Naive thymus-derived CD8-positive, alpha-beta T cell (primary cell): ENCODE measurements at regions not wholly inside any gene's neighbourhood (a gene's known extent, or its start where the extent isn't known, plus 50 kb on each side); places are given as distances from the start of the nearest gene placed in this dataset.
A peak's percentile ranks its signal among the peaks of the same experiment; 100 is the strongest.

Source experiments
- ATAC-seq, 2 donors: fragments of 150-1000 bp; cut with Tn5 transposase in 1 of 2; sonication (Bioruptor Pico), chemical (Tn5 transposase) in 1 of 2; 1 replicate in 1 of 2; 2 replicates in 1 of 2; pipeline ENCODE4 v1.10.0; 2021; ENCODE audit warnings: mild to moderate bottlenecking in 2 of 2, moderate library complexity in 2 of 2
- POLR2A ChIA-PET: fragments of 350-600 bp; sonication (Branson Sonifier 250); formaldehyde crosslinking; loops from one replicate; lab custom pipeline; 2021; ENCODE audit warnings: antibody characterized with exemption; lab: Charles Lee
- DNase-seq, 10 donors: peaks; one replicate each; pipeline versions ENCODE4 v3.0.0 to v3.0.0-alpha.2; 2020 to 2022
- H3K27ac Mint-ChIP-seq, 10 donors: one replicate each; pipeline ENCODE4 v1.8.0; 2020 to 2022; ENCODE audit warnings: mild to moderate bottlenecking in 10 of 10, mixed read lengths in 10 of 10, moderate library complexity in 4 of 10, inconsistent platforms in 1 of 10
- H3K27me3 Mint-ChIP-seq, 5 donors: one replicate each; pipeline ENCODE4 v1.8.0; 2021 to 2022; ENCODE audit warnings: mixed read lengths in 5 of 5
- H3K36me3 Mint-ChIP-seq, 3 donors: one replicate each; pipeline ENCODE4 v1.8.0; 2020 to 2022; ENCODE audit warnings: mixed read lengths in 3 of 3, mild to moderate bottlenecking in 2 of 3, inconsistent platforms in 1 of 3
- H3K4me1 Mint-ChIP-seq, 4 donors: one replicate each; pipeline ENCODE4 v1.8.0; 2021 to 2022; ENCODE audit warnings: mixed read lengths in 4 of 4
- H3K4me3 Mint-ChIP-seq, 10 donors: one replicate each; pipeline ENCODE4 v1.8.0; 2020 to 2022; ENCODE audit warnings: mild to moderate bottlenecking in 10 of 10, mixed read lengths in 10 of 10, moderate library complexity in 6 of 10, inconsistent platforms in 1 of 10
- H3K9me3 Mint-ChIP-seq, 9 donors: one replicate each; pipeline ENCODE4 v1.8.0; 2020 to 2022; ENCODE audit warnings: mixed read lengths in 9 of 9, mild to moderate bottlenecking in 3 of 9, inconsistent platforms in 1 of 9, moderate library complexity in 1 of 9

GRCh38 chr6:133004304-133004884, 190.0 kb downstream of the RPS12 start:
- Mint-ChIP-seq H3K9me3 (no peaks in the 10 kb centered on the region), H3K4me1 (no peaks in the 10 kb centered on the region)
- no peak for ATAC-seq

GRCh38 chr6:133012774-133013173, 198.4 kb downstream of the RPS12 start:
- DNase-seq (no peak), ATAC-seq (no peak)
- POLR2A ChIA-PET = no interaction called here
- Mint-ChIP-seq H3K4me1 (no peaks in the 10 kb centered on the region), H3K27me3 (peaks cover 0 to 12% (median 7%) of the 10 kb centered on the region in 5 donors), H3K4me3 (no peak overlapping the region), H3K36me3 (no peaks in the 10 kb centered on the region), H3K27ac (no peak overlapping the region), H3K9me3 (peaks cover 0 to 2% (median 0%) of the 10 kb centered on the region in 9 donors)

More at GRCh38 chr6:133004304-133004884, 190.0 kb downstream of the RPS12 start:
- Mint-ChIP-seq H3K4me3 (no peak overlapping the region), H3K36me3 (no peaks in the 10 kb centered on the region), H3K27ac (no peak overlapping the region), H3K27me3 (peaks cover 0 to 6% (median 3%) of the 10 kb centered on the region in 5 donors)
- POLR2A ChIA-PET = no interaction called here
- no peak for DNase-seq

- peaks cover 0 to 5% (median 0%) of the 10 kb centered on the region in 9 donors for H3K9me3 Mint-ChIP-seq
Measured at GRCh38 chr6:133016631-133017030, 202.3 kb downstream of the RPS12 start.

GRCh38 chr6:133017581-133017980, 203.2 kb downstream of the RPS12 start:
- ATAC-seq (no peak), DNase-seq (no peak)
- POLR2A ChIA-PET = no interaction called here
- Mint-ChIP-seq H3K4me1 (no peaks in the 10 kb centered on the region), H3K36me3 (no peaks in the 10 kb centered on the region), H3K9me3 (peaks cover 0 to 5% (median 0%) of the 10 kb centered on the region in 9 donors), H3K4me3 (no peak overlapping the region), H3K27ac (no peak overlapping the region), H3K27me3 (peaks cover 0 to 5% (median 3%) of the 10 kb centered on the region in 5 donors)

More at GRCh38 chr6:133016631-133017030, 202.3 kb downstream of the RPS12 start:
- Mint-ChIP-seq H3K27me3 (peaks cover 0 to 7% (median 4%) of the 10 kb centered on the region in 5 donors), H3K4me3 (no peak overlapping the region), H3K36me3 (no peaks in the 10 kb centered on the region), H3K4me1 (no peaks in the 10 kb centered on the region), H3K27ac (no peak overlapping the region)
- ATAC-seq (no peak), DNase-seq (no peak)
- POLR2A ChIA-PET = no interaction called here

GRCh38 chr6:133026705-133027104, 212.3 kb downstream of the RPS12 start:
- Mint-ChIP-seq H3K4me1 (no peaks in the 10 kb centered on the region), H3K27ac (no peak overlapping the region), H3K36me3 (no peaks in the 10 kb centered on the region), H3K9me3 (peaks cover 0 to 11% (median 4%) of the 10 kb centered on the region in 9 donors), H3K4me3 (no peak overlapping the region), H3K27me3 (peaks cover 0 to 2% (median 0%) of the 10 kb centered on the region in 5 donors)
- DNase-seq (no peak), ATAC-seq (no peak)
- POLR2A ChIA-PET = no interaction called here

GRCh38 chr6:133033263-133033662, 207.9 kb upstream of the EYA4 start:
- Mint-ChIP-seq H3K4me1 (no peaks in the 10 kb centered on the region), H3K4me3 (no peak overlapping the region), H3K9me3 (peaks cover 0 to 3% (median 0%) of the 10 kb centered on the region in 9 donors), H3K27me3 (peaks cover 0 to 4% (median 0%) of the 10 kb centered on the region in 5 donors), H3K27ac (peak overlapping the region in 1 of 10 donors; percentile 13), H3K36me3 (no peaks in the 10 kb centered on the region)
- ATAC-seq (no peak), DNase-seq (no peak)
- POLR2A ChIA-PET = no interaction called here

- Mint-ChIP-seq H3K27ac (no peak overlapping the region), H3K4me1 (no peaks in the 10 kb centered on the region), H3K27me3 (peaks cover 0 to 4% (median 0%) of the 10 kb centered on the region in 5 donors), H3K4me3 (no peak overlapping the region), H3K9me3 (peaks cover 0 to 2% (median 0%) of the 10 kb centered on the region in 9 donors), H3K36me3 (no peaks in the 10 kb centered on the region)
- no peak for DNase-seq
- no peak for ATAC-seq
- POLR2A ChIA-PET = no interaction called here
Measured at GRCh38 chr6:133034509-133035206, 206.5 kb upstream of the EYA4 start.

GRCh38 chr6:133040094-133040802, 200.9 kb upstream of the EYA4 start:
- no peak overlapping the region for H3K27ac Mint-ChIP-seq
- no peaks in the 10 kb centered on the region for H3K4me1 Mint-ChIP-seq
- H3K9me3 Mint-ChIP-seq = no peaks in the 10 kb centered on the region
- H3K4me3 Mint-ChIP-seq = no peak overlapping the region
- ATAC-seq = no peak
- no peaks in the 10 kb centered on the region for H3K36me3 Mint-ChIP-seq
- POLR2A ChIA-PET = no interaction called here
- H3K27me3 Mint-ChIP-seq = peaks cover 0 to 5% (median 0%) of the 10 kb centered on the region in 5 donors
- peak in 1 of 10 donors; percentile 2 for DNase-seq

GRCh38 chr6:133040803-133041419, 200.2 kb upstream of the EYA4 start:
- H3K4me3 Mint-ChIP-seq = no peak overlapping the region
- no peak overlapping the region for H3K27ac Mint-ChIP-seq
- POLR2A ChIA-PET = no interaction called here
- no peak for ATAC-seq
- peaks cover 0 to 5% (median 0%) of the 10 kb centered on the region in 5 donors for H3K27me3 Mint-ChIP-seq
- H3K4me1 Mint-ChIP-seq = no peaks in the 10 kb centered on the region
- no peaks in the 10 kb centered on the region for H3K36me3 Mint-ChIP-seq
- H3K9me3 Mint-ChIP-seq = no peaks in the 10 kb centered on the region
- DNase-seq = no peak

- no peaks in the 10 kb centered on the region for H3K9me3 Mint-ChIP-seq
- DNase-seq = no peak
- no peak for ATAC-seq
- no peak overlapping the region for H3K27ac Mint-ChIP-seq
- no peaks in the 10 kb centered on the region for H3K36me3 Mint-ChIP-seq
- POLR2A ChIA-PET = no interaction called here
- peaks cover 0 to 3% (median 0%) of the 10 kb centered on the region in 5 donors for H3K27me3 Mint-ChIP-seq
- no peaks in the 10 kb centered on the region for H3K4me1 Mint-ChIP-seq
- no peak overlapping the region for H3K4me3 Mint-ChIP-seq
Measured at GRCh38 chr6:133042550-133043120, 198.5 kb upstream of the EYA4 start.

GRCh38 chr6:133046576-133046975, 194.6 kb upstream of the EYA4 start:
- Mint-ChIP-seq H3K9me3 (peaks cover 0 to 6% (median 0%) of the 10 kb centered on the region in 9 donors), H3K27me3 (peaks cover 0 to 2% (median 0%) of the 10 kb centered on the region in 5 donors), H3K27ac (no peak overlapping the region), H3K4me3 (no peak overlapping the region), H3K4me1 (no peaks in the 10 kb centered on the region), H3K36me3 (no peaks in the 10 kb centered on the region)
- DNase-seq (no peak), ATAC-seq (no peak)
- POLR2A ChIA-PET = no interaction called here

GRCh38 chr6:133047065-133047665, 194.0 kb upstream of the EYA4 start:
- peaks cover 0 to 6% (median 0%) of the 10 kb centered on the region in 9 donors for H3K9me3 Mint-ChIP-seq
- no peaks in the 10 kb centered on the region for H3K4me1 Mint-ChIP-seq
- POLR2A ChIA-PET = no interaction called here
- H3K4me3 Mint-ChIP-seq = no peak overlapping the region
- no peak overlapping the region for H3K27ac Mint-ChIP-seq
- peaks cover 0 to 2% (median 0%) of the 10 kb centered on the region in 5 donors for H3K27me3 Mint-ChIP-seq
- no peak for DNase-seq
- no peak for ATAC-seq
- no peaks in the 10 kb centered on the region for H3K36me3 Mint-ChIP-seq
